ENCODE measurements at regions not wholly inside any gene's neighbourhood (a gene's known extent, or its start where the extent isn't known, plus 50 kb on each side); places are given as distances from the start of the nearest gene placed in this dataset.

- Histone ChIP-seq H3K27me3 (ENCODE audit: control insufficient read depth in 1 of 2, insufficient read depth in 2 of 2, low read length in 2 of 2) (peaks cover 2 to 12% of the 10 kb centered on the region in 2 experiments; a peak in 1 of 5 replicates), H3K4me3 (replicated peaks in 1 of 3; ENCODE audit: insufficient read depth in 1 of 3, low read depth in 2 of 3, low read length in 3 of 3) (no peak overlapping the region), H2AFZ (ENCODE audit: low read length) (no peak overlapping the region), H3K4me2 (ENCODE audit: low read depth, low read length) (no peak overlapping the region), H4K20me1 (ENCODE audit: insufficient read depth, low read length) (no peaks in the 10 kb centered on the region), H3K36me3 (replicated peaks in 1 of 2; ENCODE audit: control insufficient read depth in 1 of 2, insufficient read depth in 2 of 2, low read length in 2 of 2) (no peaks in the 10 kb centered on the region), H3K4me1 (ENCODE audit: insufficient read depth, low read length) (no peaks in the 10 kb centered on the region), H3K27ac (ENCODE audit: extremely low read length, insufficient read depth, low read length) (no peak overlapping the region), H3K9me3 (ENCODE audit: low read length) (no peaks in the 10 kb centered on the region), H3K79me2 (ENCODE audit: insufficient read depth, low read length) (no peaks in the 10 kb centered on the region), H3K9ac (ENCODE audit: insufficient read depth, low read depth, low read length) (no peak overlapping the region)
- DNase-seq (ENCODE audit: low spot score) (no peak), FAIRE-seq (no peak), ATAC-seq (no peak)
- CTCF ChIA-PET (ENCODE audit: low intra/inter-chr PET ratio, low total read pairs) = no interaction called here
- intact Hi-C loops (cut with micrococcal nuclease; ENCODE audit: unreplicated experiment) (no loop called here), in situ Hi-C loops (cut with HindIII; ENCODE audit: extremely low pct_ligation_motif_present, low pct_unique_long_range_greater_than_20kb) (loop anchor here (25.0 kb wide), 1 partner anchor 913 kb away; no protein-coding TSS in a partner anchor)
- WGBS (ENCODE audit: low lambda C conversion rate) = 52% methylated on average over 3 of the region's 9 CpGs
- BruUV-seq (replicated peaks) = no TSS peak
- POLR2A ChIA-PET = no interaction called here
- no peak for TF ChIP-seq ZNF275 (CRISPR knock-in tag; IDR thresholded peaks at IDR 0.05; ENCODE audit: borderline replicate concordance)
- TF ChIP-seq ARNT2 (CRISPR knock-in tag; IDR thresholded peaks at IDR 0.05; ENCODE audit: low read depth) = no peak
- TF ChIP-seq, protein P1, sequence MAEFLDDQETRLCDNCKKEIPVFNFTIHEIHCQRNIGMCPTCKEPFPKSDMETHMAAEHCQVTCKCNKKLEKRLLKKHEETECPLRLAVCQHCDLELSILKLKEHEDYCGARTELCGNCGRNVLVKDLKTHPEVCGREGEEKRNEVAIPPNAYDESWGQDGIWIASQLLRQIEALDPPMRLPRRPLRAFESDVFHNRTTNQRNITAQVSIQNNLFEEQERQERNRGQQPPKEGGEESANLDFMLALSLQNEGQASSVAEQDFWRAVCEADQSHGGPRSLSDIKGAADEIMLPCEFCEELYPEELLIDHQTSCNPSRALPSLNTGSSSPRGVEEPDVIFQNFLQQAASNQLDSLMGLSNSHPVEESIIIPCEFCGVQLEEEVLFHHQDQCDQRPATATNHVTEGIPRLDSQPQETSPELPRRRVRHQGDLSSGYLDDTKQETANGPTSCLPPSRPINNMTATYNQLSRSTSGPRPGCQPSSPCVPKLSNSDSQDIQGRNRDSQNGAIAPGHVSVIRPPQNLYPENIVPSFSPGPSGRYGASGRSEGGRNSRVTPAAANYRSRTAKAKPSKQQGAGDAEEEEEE (CRISPR knock-in tag; IDR thresholded peaks at IDR 0.05; ENCODE audit: borderline replicate concordance) = no peak
- no peak for TF ChIP-seq TERF1 (CRISPR knock-in tag; IDR thresholded peaks at IDR 0.05)
- no peak for TF ChIP-seq ZFX (CRISPR knock-in tag; IDR thresholded peaks at IDR 0.05; ENCODE audit: low read depth)
- TF ChIP-seq ZNF556 (CRISPR knock-in tag; IDR thresholded peaks at IDR 0.05; ENCODE audit: borderline replicate concordance) = no peak
- TF ChIP-seq HIC2 (CRISPR knock-in tag; IDR thresholded peaks at IDR 0.05; ENCODE audit: low read depth) = no peak
- TF ChIP-seq TOPORS (CRISPR knock-in tag; IDR thresholded peaks at IDR 0.05) = no peak
- TF ChIP-seq, protein P2, sequence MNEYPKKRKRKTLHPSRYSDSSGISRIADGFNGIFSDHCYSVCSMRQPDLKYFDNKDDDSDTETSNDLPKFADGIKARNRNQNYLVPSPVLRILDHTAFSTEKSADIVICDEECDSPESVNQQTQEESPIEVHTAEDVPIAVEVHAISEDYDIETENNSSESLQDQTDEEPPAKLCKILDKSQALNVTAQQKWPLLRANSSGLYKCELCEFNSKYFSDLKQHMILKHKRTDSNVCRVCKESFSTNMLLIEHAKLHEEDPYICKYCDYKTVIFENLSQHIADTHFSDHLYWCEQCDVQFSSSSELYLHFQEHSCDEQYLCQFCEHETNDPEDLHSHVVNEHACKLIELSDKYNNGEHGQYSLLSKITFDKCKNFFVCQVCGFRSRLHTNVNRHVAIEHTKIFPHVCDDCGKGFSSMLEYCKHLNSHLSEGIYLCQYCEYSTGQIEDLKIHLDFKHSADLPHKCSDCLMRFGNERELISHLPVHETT (CRISPR knock-in tag; conservative IDR thresholded peaks at IDR 0.05) = no peak
- TF ChIP-seq ATF1 (CRISPR knock-in tag; IDR thresholded peaks at IDR 0.05) = no peak
- TF ChIP-seq, protein P3, sequence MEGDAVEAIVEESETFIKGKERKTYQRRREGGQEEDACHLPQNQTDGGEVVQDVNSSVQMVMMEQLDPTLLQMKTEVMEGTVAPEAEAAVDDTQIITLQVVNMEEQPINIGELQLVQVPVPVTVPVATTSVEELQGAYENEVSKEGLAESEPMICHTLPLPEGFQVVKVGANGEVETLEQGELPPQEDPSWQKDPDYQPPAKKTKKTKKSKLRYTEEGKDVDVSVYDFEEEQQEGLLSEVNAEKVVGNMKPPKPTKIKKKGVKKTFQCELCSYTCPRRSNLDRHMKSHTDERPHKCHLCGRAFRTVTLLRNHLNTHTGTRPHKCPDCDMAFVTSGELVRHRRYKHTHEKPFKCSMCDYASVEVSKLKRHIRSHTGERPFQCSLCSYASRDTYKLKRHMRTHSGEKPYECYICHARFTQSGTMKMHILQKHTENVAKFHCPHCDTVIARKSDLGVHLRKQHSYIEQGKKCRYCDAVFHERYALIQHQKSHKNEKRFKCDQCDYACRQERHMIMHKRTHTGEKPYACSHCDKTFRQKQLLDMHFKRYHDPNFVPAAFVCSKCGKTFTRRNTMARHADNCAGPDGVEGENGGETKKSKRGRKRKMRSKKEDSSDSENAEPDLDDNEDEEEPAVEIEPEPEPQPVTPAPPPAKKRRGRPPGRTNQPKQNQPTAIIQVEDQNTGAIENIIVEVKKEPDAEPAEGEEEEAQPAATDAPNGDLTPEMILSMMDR (CRISPR knock-in tag; IDR thresholded peaks at IDR 0.05) = no peak
- no peak for TF ChIP-seq DMAP1 (CRISPR knock-in tag; IDR thresholded peaks at IDR 0.05)
- no peak for TF ChIP-seq SAP130 (CRISPR knock-in tag; IDR thresholded peaks at IDR 0.05; ENCODE audit: low read depth)
- no peak for TF ChIP-seq ZNF841 (CRISPR knock-in tag; IDR thresholded peaks at IDR 0.05; ENCODE audit: borderline replicate concordance)
- TF ChIP-seq ZNF563 (CRISPR knock-in tag; IDR thresholded peaks at IDR 0.05) = no peak
- no peak for TF ChIP-seq NFE2L1 (CRISPR knock-in tag; IDR thresholded peaks at IDR 0.05; ENCODE audit: borderline replicate concordance)
- no peak for TF ChIP-seq ZNF788 (CRISPR knock-in tag; IDR thresholded peaks at IDR 0.05; ENCODE audit: borderline replicate concordance)
These were observed 115.5 kb upstream of the GPR26 start for GRCh38 chr10:123550675-123551096.

All from HepG2 (cell line).